ENCODE measurements at regions not wholly inside any gene's neighbourhood (a gene's known extent, or its start where the extent isn't known, plus 50 kb on each side); places are given as distances from the start of the nearest gene placed in this dataset.

DNA sequence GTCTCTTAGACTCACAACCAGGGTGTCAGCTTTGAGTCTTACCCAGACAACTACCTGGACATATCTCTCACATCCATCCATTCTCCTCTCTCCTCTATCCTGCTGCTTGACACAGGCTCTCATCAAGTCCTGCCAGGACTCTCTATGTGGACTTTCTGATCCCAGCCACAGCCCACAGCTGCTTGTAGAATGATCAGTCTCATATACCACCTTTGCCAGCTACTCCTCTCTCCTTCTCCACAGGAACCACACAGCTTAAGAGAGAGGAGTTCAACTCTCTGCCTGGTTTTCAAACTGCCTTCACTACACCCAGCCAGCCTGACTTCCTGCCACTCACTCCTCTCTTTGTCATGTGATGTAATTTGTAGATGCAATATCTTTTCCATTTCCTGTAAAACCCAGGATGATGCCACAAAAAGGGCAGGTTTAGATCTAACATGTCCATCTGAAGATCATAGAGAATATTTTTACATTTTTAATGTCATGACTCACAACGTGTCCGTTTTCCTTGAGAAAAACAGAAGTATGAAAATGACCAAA is 154.0 kb downstream of the RAB11FIP2 start:
- no peak for TF ChIP-seq CTCF (IDR thresholded peaks at IDR 0.05; ENCODE audit: low read depth, low read length, missing control alignments)
- H3K36me3 ChIP-seq (replicated peaks) = no peaks in the 10 kb centered on the region
- no peak overlapping the region for H3K4me3 ChIP-seq (ENCODE audit: low read depth, low read length)
- in situ Hi-C loops (cut with HindIII; ENCODE audit: low pct_ligation_motif_present, low sequenced_read_pairs) = no loop called here
- H3K27ac ChIP-seq = no peak overlapping the region
- DNase-seq = no peak
- no peaks in the 10 kb centered on the region for H3K27me3 ChIP-seq (replicated peaks)

DNA sequence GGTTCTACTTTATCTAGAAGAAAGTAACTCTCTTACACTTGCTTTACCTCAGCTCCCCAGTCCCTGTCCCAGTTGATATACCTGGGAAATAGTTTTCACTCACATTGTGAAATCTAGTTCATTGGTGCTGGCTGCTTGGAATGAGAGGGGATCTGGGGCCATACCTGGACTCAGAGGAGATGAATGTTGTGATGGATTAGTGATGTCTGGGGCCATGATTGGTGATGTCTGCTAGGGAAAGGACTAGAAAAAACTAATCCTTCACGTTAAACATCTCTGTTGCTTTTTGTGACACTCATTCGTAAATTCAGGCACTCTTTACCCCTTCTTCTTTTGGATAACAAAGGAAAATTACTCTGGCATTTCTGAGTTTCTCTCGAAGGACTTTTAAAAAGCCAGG is 152.4 kb downstream of the RAB11FIP2 start:
- Histone ChIP-seq H3K27me3 (replicated peaks) (no peaks in the 10 kb centered on the region), H3K36me3 (replicated peaks) (no peaks in the 10 kb centered on the region), H3K4me3 (ENCODE audit: low read depth, low read length) (no peak overlapping the region), H3K27ac (no peak overlapping the region)
- in situ Hi-C loops (cut with HindIII; ENCODE audit: low pct_ligation_motif_present, low sequenced_read_pairs) = no loop called here
- TF ChIP-seq CTCF (IDR thresholded peaks at IDR 0.05; ENCODE audit: low read depth, low read length, missing control alignments) = no peak
- no peak for DNase-seq

- no peak for DNase-seq
- H3K36me3 ChIP-seq (replicated peaks) = no peaks in the 10 kb centered on the region
- in situ Hi-C loops (cut with HindIII; ENCODE audit: low pct_ligation_motif_present, low sequenced_read_pairs) = no loop called here
- H3K27me3 ChIP-seq (replicated peaks) = no peaks in the 10 kb centered on the region
- H3K4me3 ChIP-seq (ENCODE audit: low read depth, low read length) = no peak overlapping the region
- no peak overlapping the region for H3K27ac ChIP-seq
- TF ChIP-seq CTCF (IDR thresholded peaks at IDR 0.05; ENCODE audit: low read depth, low read length, missing control alignments) = no peak
These were observed 150.2 kb downstream of the RAB11FIP2 start for GRCh38 chr10:117896517-117896916.

DNA sequence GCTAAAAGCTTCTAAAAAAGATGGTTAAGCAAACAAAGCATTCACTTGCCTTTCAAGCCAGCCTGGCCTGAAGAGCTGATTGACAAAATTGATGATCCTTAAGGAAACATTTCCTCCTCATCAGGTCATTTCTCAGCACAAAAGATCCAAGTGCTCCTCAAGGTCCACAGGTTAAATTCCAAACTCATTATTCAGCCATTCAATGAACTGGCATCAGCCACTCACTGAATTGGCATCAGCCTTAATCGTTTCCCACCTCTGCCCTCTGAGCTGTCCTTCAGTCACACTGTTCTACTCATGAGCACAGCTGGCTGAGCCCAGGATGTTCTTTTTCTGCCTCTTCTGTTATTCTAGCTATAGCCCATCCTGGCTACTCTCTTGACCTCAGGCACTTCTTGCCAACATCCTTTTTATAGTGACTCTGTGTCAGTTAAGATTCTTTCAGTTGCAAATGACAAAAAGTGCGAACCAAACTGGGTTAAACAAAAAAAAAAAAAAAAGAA is 147.5 kb downstream of the RAB11FIP2 start:
- no peak for DNase-seq
- Histone ChIP-seq H3K4me3 (ENCODE audit: low read depth, low read length) (no peak overlapping the region), H3K36me3 (replicated peaks) (no peaks in the 10 kb centered on the region), H3K27me3 (replicated peaks) (no peaks in the 10 kb centered on the region), H3K27ac (no peak overlapping the region)
- in situ Hi-C loops (cut with HindIII; ENCODE audit: low pct_ligation_motif_present, low sequenced_read_pairs) = no loop called here
- no peak for TF ChIP-seq CTCF (IDR thresholded peaks at IDR 0.05; ENCODE audit: low read depth, low read length, missing control alignments)

GRCh38 chr10:117900280-117900679 is 146.5 kb downstream of the RAB11FIP2 start:
- H3K4me3 ChIP-seq (ENCODE audit: low read depth, low read length) = no peak overlapping the region
- in situ Hi-C loops (cut with HindIII; ENCODE audit: low pct_ligation_motif_present, low sequenced_read_pairs) = no loop called here
- H3K36me3 ChIP-seq (replicated peaks) = no peaks in the 10 kb centered on the region
- TF ChIP-seq CTCF (IDR thresholded peaks at IDR 0.05; ENCODE audit: low read depth, low read length, missing control alignments) = no peak
- no peaks in the 10 kb centered on the region for H3K27me3 ChIP-seq (replicated peaks)
- H3K27ac ChIP-seq = no peak overlapping the region
- DNase-seq = no peak

- TF ChIP-seq CTCF (IDR thresholded peaks at IDR 0.05; ENCODE audit: low read depth, low read length, missing control alignments) = no peak
- Histone ChIP-seq H3K27me3 (replicated peaks) (no peaks in the 10 kb centered on the region), H3K27ac (no peak overlapping the region), H3K4me3 (ENCODE audit: low read depth, low read length) (no peak overlapping the region), H3K36me3 (replicated peaks) (no peaks in the 10 kb centered on the region)
- in situ Hi-C loops (cut with HindIII; ENCODE audit: low pct_ligation_motif_present, low sequenced_read_pairs) = no loop called here
- DNase-seq = no peak
These were observed 142.9 kb downstream of the RAB11FIP2 start for GRCh38 chr10:117903854-117904253.

Measured in brain microvascular endothelial cell (primary cell).